Neuronal stem cell (in vitro differentiated cells): ENCODE measurements at regions not wholly inside any gene's neighbourhood (a gene's known extent, or its start where the extent isn't known, plus 50 kb on each side); places are given as distances from the start of the nearest gene placed in this dataset.

Source experiments
- DNase-seq: peaks from one replicate; pipeline ENCODE4 v3.0.0-alpha.2; 2013; ENCODE audit warnings: low spot score
- H2AFZ ChIP-seq: one replicate; pipeline ENCODE4 v1.6.1; 2013; ENCODE audit warnings: mild to moderate bottlenecking, low read length, inconsistent platforms
- H2AK5ac ChIP-seq: 2 replicates; pipeline ENCODE4 v1.6.1; 2013; ENCODE audit warnings: low read depth, mild to moderate bottlenecking, inconsistent platforms, low read length, moderate library complexity, mixed read lengths
- H2BK120ac ChIP-seq: 2 replicates; pipeline ENCODE4 v1.6.1; 2013; ENCODE audit warnings: low read depth, mild to moderate bottlenecking, inconsistent platforms, low read length, moderate library complexity, mixed read lengths
- H2BK12ac ChIP-seq: one replicate; pipeline ENCODE4 v1.6.1; 2013; ENCODE audit warnings: low read length, inconsistent platforms
- H2BK15ac ChIP-seq: 2 replicates; pipeline ENCODE4 v1.6.1; 2013; ENCODE audit warnings: mild to moderate bottlenecking, low read length, inconsistent platforms, mixed read lengths
- H2BK5ac ChIP-seq: one replicate; pipeline ENCODE4 v1.6.1; 2013; ENCODE audit warnings: inconsistent platforms, mild to moderate bottlenecking, low read length, moderate library complexity
- H3K14ac ChIP-seq: one replicate; pipeline ENCODE4 v1.6.1; 2013; ENCODE audit warnings: low read length, inconsistent platforms
- H3K18ac ChIP-seq: 2 replicates; pipeline ENCODE4 v1.6.1; 2013; ENCODE audit warnings: low read length, inconsistent platforms
- H3K23ac ChIP-seq: 2 replicates; pipeline ENCODE4 v1.6.1; 2013; ENCODE audit warnings: low read depth, mild to moderate bottlenecking, mixed read lengths, low read length, inconsistent platforms; ENCODE audit not compliant: poor library complexity
- H3K27ac ChIP-seq: replicated peaks from 3 replicates; pipeline ENCODE4 v1.5.1; 2013; ENCODE audit warnings: low read length, inconsistent platforms
- H3K27me3 ChIP-seq, 3 experiments: 2 replicates each; pipeline ENCODE4 v1.6.1; 2013; ENCODE audit warnings: low read length in 3 of 3, mild to moderate bottlenecking in 2 of 3, inconsistent platforms in 1 of 3, low read depth in 1 of 3, mixed read lengths in 1 of 3, moderate library complexity in 1 of 3; ENCODE audit not compliant: control insufficient read depth in 3 of 3, insufficient read depth in 3 of 3
- H3K36me3 ChIP-seq, 2 donors: replicated peaks in 1 of 2; 2 replicates each; pipeline ENCODE4 v1.6.1; 2013; ENCODE audit warnings: low read length in 2 of 2; ENCODE audit not compliant: control insufficient read depth in 2 of 2, insufficient read depth in 2 of 2
- H3K4ac ChIP-seq: 2 replicates; pipeline ENCODE4 v1.6.1; 2013; ENCODE audit warnings: inconsistent platforms, mild to moderate bottlenecking, low read length, moderate library complexity
- H3K4me1 ChIP-seq, 2 donors: 1 replicate in 1 of 2; 2 replicates in 1 of 2; pipeline ENCODE4 v1.6.1; 2013; ENCODE audit warnings: low read length in 2 of 2, low read depth in 1 of 2; ENCODE audit not compliant: control insufficient read depth in 2 of 2, insufficient read depth in 1 of 2
- H3K4me2 ChIP-seq: one replicate; pipeline ENCODE4 v1.6.1; 2013; ENCODE audit warnings: mild to moderate bottlenecking, low read length, inconsistent platforms; ENCODE audit not compliant: insufficient read depth, poor library complexity, severe bottlenecking
- H3K4me3 ChIP-seq, 2 donors: 2 replicates each; pipeline ENCODE4 v1.5.1; 2013; ENCODE audit warnings: low read length in 2 of 2, mild to moderate bottlenecking in 2 of 2, inconsistent platforms in 1 of 2, moderate library complexity in 1 of 2
- H3K79me1 ChIP-seq: one replicate; pipeline ENCODE4 v1.6.1; 2013; ENCODE audit warnings: low read depth, mild to moderate bottlenecking, inconsistent platforms, low read length, moderate library complexity
- H3K9ac ChIP-seq: one replicate; pipeline ENCODE4 v1.6.1; 2013; ENCODE audit warnings: mild to moderate bottlenecking, low read depth, low read length, inconsistent platforms; ENCODE audit not compliant: poor library complexity
- H3K9me3 ChIP-seq, 2 donors: replicated peaks in 1 of 2; 2 replicates each; pipeline versions ENCODE3 to v1.6.1; 2013; ENCODE audit warnings: low read length in 2 of 2, mild to moderate bottlenecking in 2 of 2, inconsistent platforms in 1 of 2, low read depth in 1 of 2, mixed read lengths in 1 of 2, moderate library complexity in 1 of 2; ENCODE audit not compliant: control insufficient read depth in 2 of 2, insufficient read depth in 1 of 2
- H4K8ac ChIP-seq: one replicate; pipeline ENCODE4 v1.6.1; 2013; ENCODE audit warnings: low read depth, mild to moderate bottlenecking, inconsistent platforms, low read length, moderate library complexity
- H4K91ac ChIP-seq: one replicate; pipeline ENCODE4 v1.6.1; 2013; ENCODE audit warnings: low read length, low read depth, mild to moderate bottlenecking, inconsistent platforms; ENCODE audit not compliant: poor library complexity
- WGBS, 2 donors: extraction: QIAGEN DNeasy Blood & Tissue Kit; methylation state at CpG; one replicate each; pipeline ENCODE4 v1.1.7; 2013; ENCODE audit warnings: missing lambda C conversion rate in 2 of 2, mixed read lengths in 1 of 2; ENCODE audit not compliant: insufficient read length in 2 of 2, insufficient replicate concordance in 1 of 2; ENCODE audit errors: extremely low coverage in 2 of 2; 5-methylcytosine and 5-hydroxymethylcytosine counted together

- no peak overlapping the region for H4K91ac ChIP-seq
- H3K4me1 ChIP-seq: peaks cover 0 to 15% of the 10 kb centered on the region in 2 donors
- no peak overlapping the region for H2AFZ ChIP-seq
- DNase-seq: no peak
- peaks cover 0 to 43% (median 3%) of the 10 kb centered on the region in 3 experiments for H3K27me3 ChIP-seq
- H3K9ac ChIP-seq: peak overlapping the region; percentile 53
- H2AK5ac ChIP-seq: no peak overlapping the region
- no peak overlapping the region for H2BK5ac ChIP-seq
- no peak overlapping the region for H2BK12ac ChIP-seq
- no peak overlapping the region for H3K27ac ChIP-seq
- H3K36me3 ChIP-seq: no peaks in the 10 kb centered on the region
- no peaks in the 10 kb centered on the region for H3K79me1 ChIP-seq
- H2BK15ac ChIP-seq: peak overlapping the region; percentile 40
- H3K18ac ChIP-seq: peak overlapping the region; percentile 22
- no peak overlapping the region for H2BK120ac ChIP-seq
- peak overlapping the region; percentile 56 for H3K14ac ChIP-seq
- H4K8ac ChIP-seq: no peak overlapping the region
- no peak overlapping the region for H3K4me2 ChIP-seq
- no peak overlapping the region for H3K23ac ChIP-seq
- no peaks in the 10 kb centered on the region for H3K9me3 ChIP-seq
- WGBS, 2 donors: no CpG with 5 or more reads among the region's 7 CpGs
- no peak overlapping the region for H3K4ac ChIP-seq
- H3K4me3 ChIP-seq: no peak overlapping the region
These were observed 147.0 kb upstream of the NECTIN1 start for GRCh38 chr11:119875841-119876600.

- H2BK15ac ChIP-seq: no peak overlapping the region
- no peaks in the 10 kb centered on the region for H3K79me1 ChIP-seq
- DNase-seq: no peak
- H2AK5ac ChIP-seq: no peak overlapping the region
- peak overlapping the region; percentile 56 for H2AFZ ChIP-seq
- H3K27ac ChIP-seq: no peak overlapping the region
- H3K18ac ChIP-seq: no peak overlapping the region
- H3K9me3 ChIP-seq: no peaks in the 10 kb centered on the region
- H4K8ac ChIP-seq: no peak overlapping the region
- no peak overlapping the region for H3K4ac ChIP-seq
- no peak overlapping the region for H3K9ac ChIP-seq
- no peak overlapping the region for H2BK5ac ChIP-seq
- H3K4me1 ChIP-seq: peaks cover 0 to 9% of the 10 kb centered on the region in 2 donors
- no peak overlapping the region for H4K91ac ChIP-seq
- no peak overlapping the region for H3K14ac ChIP-seq
- H3K36me3 ChIP-seq: no peaks in the 10 kb centered on the region
- H2BK120ac ChIP-seq: no peak overlapping the region
- no CpG with 5 or more reads among the region's 15 CpGs for WGBS, 2 donors
- peaks cover 0 to 43% (median 3%) of the 10 kb centered on the region in 3 experiments for H3K27me3 ChIP-seq
- H3K4me2 ChIP-seq: no peak overlapping the region
- H2BK12ac ChIP-seq: no peak overlapping the region
- no peak overlapping the region for H3K23ac ChIP-seq
- no peak overlapping the region for H3K4me3 ChIP-seq
These were observed 145.7 kb upstream of the NECTIN1 start for GRCh38 chr11:119874660-119875238.

GRCh38 chr11:119873761-119874421 is 144.9 kb upstream of the NECTIN1 start:
- H3K9ac ChIP-seq: no peak overlapping the region
- H3K27me3 ChIP-seq: peaks cover 0 to 43% (median 3%) of the 10 kb centered on the region in 3 experiments
- no peak overlapping the region for H2AFZ ChIP-seq
- H3K4me3 ChIP-seq: no peak overlapping the region
- no peak overlapping the region for H2BK15ac ChIP-seq
- H3K14ac ChIP-seq: no peak overlapping the region
- H2AK5ac ChIP-seq: no peak overlapping the region
- H3K9me3 ChIP-seq: no peaks in the 10 kb centered on the region
- H4K8ac ChIP-seq: no peak overlapping the region
- H3K36me3 ChIP-seq: no peaks in the 10 kb centered on the region
- H4K91ac ChIP-seq: no peak overlapping the region
- H2BK5ac ChIP-seq: no peak overlapping the region
- no peak overlapping the region for H2BK12ac ChIP-seq
- no peak overlapping the region for H3K4ac ChIP-seq
- no CpG with 5 or more reads among the region's 17 CpGs for WGBS, 2 donors
- DNase-seq: no peak
- no peak overlapping the region for H3K23ac ChIP-seq
- H2BK120ac ChIP-seq: no peak overlapping the region
- no peak overlapping the region for H3K27ac ChIP-seq
- no peaks in the 10 kb centered on the region for H3K79me1 ChIP-seq
- no peak overlapping the region for H3K18ac ChIP-seq
- H3K4me1 ChIP-seq: peaks cover 0 to 9% of the 10 kb centered on the region in 2 donors
- no peak overlapping the region for H3K4me2 ChIP-seq
